ENCODE measurements at regions not wholly inside any gene's neighbourhood (a gene's known extent, or its start where the extent isn't known, plus 50 kb on each side); places are given as distances from the start of the nearest gene placed in this dataset.

DNA sequence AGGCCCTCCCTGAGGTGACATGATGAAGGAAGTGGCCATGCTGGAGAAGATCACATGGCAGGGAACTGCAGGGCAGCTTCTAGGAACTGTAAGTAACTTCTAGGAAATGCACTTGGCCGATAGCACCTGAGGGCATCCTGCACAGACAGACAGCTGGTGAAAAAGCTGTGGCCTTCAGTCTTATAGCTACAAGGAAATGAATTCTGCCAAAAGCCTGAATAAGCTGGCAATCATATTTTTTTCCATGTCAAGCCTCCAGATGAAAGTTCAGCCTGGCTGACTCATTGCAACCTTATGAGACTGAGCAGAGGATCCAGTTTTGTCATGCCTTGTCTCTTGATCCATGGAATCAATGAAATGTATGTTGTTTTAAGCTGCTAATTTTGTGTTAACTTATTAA lies 91.1 kb upstream of the CACNA2D1 start:
- no peaks in the 10 kb centered on the region for H3K27me3 ChIP-seq
- no peak overlapping the region for H3K4me3 ChIP-seq
- no peak overlapping the region for H3K27ac ChIP-seq
- no peak for TF ChIP-seq POLR2A (IDR thresholded peaks at IDR 0.05)
- TF ChIP-seq, protein P1, sequence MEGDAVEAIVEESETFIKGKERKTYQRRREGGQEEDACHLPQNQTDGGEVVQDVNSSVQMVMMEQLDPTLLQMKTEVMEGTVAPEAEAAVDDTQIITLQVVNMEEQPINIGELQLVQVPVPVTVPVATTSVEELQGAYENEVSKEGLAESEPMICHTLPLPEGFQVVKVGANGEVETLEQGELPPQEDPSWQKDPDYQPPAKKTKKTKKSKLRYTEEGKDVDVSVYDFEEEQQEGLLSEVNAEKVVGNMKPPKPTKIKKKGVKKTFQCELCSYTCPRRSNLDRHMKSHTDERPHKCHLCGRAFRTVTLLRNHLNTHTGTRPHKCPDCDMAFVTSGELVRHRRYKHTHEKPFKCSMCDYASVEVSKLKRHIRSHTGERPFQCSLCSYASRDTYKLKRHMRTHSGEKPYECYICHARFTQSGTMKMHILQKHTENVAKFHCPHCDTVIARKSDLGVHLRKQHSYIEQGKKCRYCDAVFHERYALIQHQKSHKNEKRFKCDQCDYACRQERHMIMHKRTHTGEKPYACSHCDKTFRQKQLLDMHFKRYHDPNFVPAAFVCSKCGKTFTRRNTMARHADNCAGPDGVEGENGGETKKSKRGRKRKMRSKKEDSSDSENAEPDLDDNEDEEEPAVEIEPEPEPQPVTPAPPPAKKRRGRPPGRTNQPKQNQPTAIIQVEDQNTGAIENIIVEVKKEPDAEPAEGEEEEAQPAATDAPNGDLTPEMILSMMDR (IDR thresholded peaks at IDR 0.05) = no peak
- no peak for DNase-seq
- no peaks in the 10 kb centered on the region for H3K4me1 ChIP-seq
- no peaks in the 10 kb centered on the region for H3K36me3 ChIP-seq
- H3K9me3 ChIP-seq = no peaks in the 10 kb centered on the region

DNA sequence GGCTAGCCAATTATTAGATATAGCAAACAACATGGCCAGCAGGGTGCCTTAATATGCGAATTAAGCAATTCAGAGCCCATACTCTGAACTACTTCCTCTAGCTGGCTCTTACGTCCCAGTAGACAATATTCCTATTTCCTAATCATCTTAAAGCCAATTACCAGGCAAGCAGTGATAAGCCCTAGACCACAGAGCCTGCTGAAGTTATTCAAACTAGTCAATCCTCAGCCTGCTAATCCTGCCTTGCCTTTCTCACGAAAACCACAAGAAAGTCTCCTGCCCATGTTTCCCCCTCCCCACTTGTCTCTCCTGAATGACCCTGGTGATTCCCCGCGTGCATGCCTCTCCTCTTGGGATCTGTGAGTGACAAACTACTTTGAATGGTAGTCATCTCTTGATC lies 86.8 kb upstream of the CACNA2D1 start:
- H3K27ac ChIP-seq = no peak overlapping the region
- TF ChIP-seq, protein P1 (IDR thresholded peaks at IDR 0.05) = no peak
- TF ChIP-seq POLR2A (IDR thresholded peaks at IDR 0.05) = no peak
- H3K4me3 ChIP-seq = no peak overlapping the region
- no peaks in the 10 kb centered on the region for H3K4me1 ChIP-seq
- H3K9me3 ChIP-seq = no peaks in the 10 kb centered on the region
- DNase-seq = no peak
- H3K27me3 ChIP-seq = no peaks in the 10 kb centered on the region
- no peaks in the 10 kb centered on the region for H3K36me3 ChIP-seq

DNA sequence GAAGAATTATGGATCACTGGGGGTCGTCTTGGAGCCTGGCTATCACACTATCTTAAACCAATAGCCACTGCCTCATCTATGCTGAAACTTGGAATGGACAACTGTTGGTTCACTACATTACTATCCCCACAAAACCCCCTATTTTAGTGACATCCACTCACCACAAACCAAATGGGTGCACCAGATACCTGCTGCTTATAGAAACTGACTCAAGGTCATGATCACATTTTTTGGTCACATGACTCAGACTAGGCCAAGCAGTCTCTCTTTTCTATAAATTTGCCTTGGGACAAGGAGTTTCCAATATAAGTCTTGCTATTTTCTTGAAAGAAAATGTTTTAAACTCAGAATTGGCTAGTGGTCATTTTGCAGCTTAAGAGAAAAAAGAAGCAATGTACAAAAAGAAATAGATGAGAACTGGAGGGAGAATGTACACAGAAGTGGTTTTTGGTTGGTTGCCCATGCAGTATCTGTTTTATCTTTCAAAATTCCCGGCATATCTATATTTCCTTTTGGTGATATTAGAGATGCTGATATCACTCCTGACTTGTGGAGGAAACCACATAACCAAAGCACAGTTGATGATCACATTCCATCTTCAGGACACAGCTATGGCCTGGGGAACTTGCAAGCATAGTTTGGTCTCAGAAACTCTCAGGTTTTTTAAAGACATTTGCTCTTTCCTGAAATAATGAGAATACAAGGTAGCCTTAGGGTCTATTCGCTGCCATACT lies 85.2 kb upstream of the CACNA2D1 start:
- TF ChIP-seq POLR2A (IDR thresholded peaks at IDR 0.05) = no peak
- TF ChIP-seq, protein P1 (IDR thresholded peaks at IDR 0.05) = no peak

DNA sequence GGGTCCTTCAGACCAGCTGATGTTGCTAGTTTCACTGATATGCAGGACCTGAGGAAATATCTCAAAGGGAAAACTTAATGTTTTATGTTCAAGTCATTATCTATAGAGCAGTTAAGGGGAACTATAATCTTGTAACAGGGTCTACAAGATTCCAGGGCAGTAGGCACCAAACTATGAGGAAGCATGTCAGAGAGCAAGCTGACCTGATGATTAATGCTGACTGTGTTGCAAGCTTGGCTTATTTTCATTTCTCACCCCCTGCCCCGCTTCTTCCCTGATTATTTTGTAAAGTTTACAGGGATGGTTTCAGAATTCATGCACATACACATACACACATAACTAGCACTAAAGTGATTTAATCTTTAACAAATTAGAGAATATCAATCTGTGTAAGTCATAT lies 84.3 kb upstream of the CACNA2D1 start:
- Histone ChIP-seq H3K4me3 (no peak overlapping the region), H3K36me3 (no peaks in the 10 kb centered on the region), H3K27ac (no peak overlapping the region), H3K4me1 (no peaks in the 10 kb centered on the region), H3K27me3 (no peaks in the 10 kb centered on the region), H3K9me3 (no peaks in the 10 kb centered on the region)
- DNase-seq = no peak
- TF ChIP-seq, protein P1 (IDR thresholded peaks at IDR 0.05) = no peak
- no peak for TF ChIP-seq POLR2A (IDR thresholded peaks at IDR 0.05)

More for the DNA sequence above, 85.2 kb upstream of the CACNA2D1 start:
- no peaks in the 10 kb centered on the region for H3K36me3 ChIP-seq
- H3K9me3 ChIP-seq = no peaks in the 10 kb centered on the region
- no peaks in the 10 kb centered on the region for H3K27me3 ChIP-seq
- no peak overlapping the region for H3K27ac ChIP-seq
- no peaks in the 10 kb centered on the region for H3K4me1 ChIP-seq
- H3K4me3 ChIP-seq = no peak overlapping the region
- no peak for DNase-seq

DNA sequence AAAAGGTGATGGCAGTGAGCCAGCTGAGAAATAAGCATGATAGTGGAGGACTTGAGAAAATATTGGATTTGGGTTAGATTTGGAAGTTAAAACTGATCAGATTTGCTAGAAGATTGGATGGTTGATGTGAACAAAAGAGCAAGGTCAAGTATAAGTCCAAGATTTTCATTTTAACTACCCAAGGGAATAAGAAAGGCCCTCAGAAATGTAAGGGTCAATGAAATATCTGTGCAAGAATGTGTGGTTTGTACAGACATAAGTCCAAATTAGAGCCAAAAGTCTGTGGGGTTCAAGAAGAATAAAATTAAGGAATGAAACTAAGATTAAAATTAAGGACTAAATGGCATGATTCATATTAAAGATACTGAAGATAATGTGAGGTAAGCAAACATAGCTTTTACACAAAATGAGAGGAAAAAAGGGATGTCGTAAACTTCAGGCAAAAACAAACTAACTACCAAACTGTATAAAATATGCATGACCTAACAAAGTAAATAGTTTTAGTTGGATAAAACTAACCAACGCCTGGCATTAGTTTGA lies 78.4 kb upstream of the CACNA2D1 start:
- no peaks in the 10 kb centered on the region for H3K36me3 ChIP-seq
- H3K27me3 ChIP-seq = no peaks in the 10 kb centered on the region
- H3K4me1 ChIP-seq = no peaks in the 10 kb centered on the region
- no peak overlapping the region for H3K4me3 ChIP-seq
- TF ChIP-seq, protein P1 (IDR thresholded peaks at IDR 0.05) = no peak
- TF ChIP-seq POLR2A (IDR thresholded peaks at IDR 0.05) = no peak
- DNase-seq = no peak
- no peak overlapping the region for H3K27ac ChIP-seq
- H3K9me3 ChIP-seq = no peaks in the 10 kb centered on the region

Measured in Peyer's patch (tissue), 4 donors.